NT2/D1 (cell line): ENCODE measurements at regions not wholly inside any gene's neighbourhood (a gene's known extent, or its start where the extent isn't known, plus 50 kb on each side); places are given as distances from the start of the nearest gene placed in this dataset.
"Not testable (repeated sequence)": the region's sequence is repeated elsewhere in the genome, so short reads cannot be mapped to it uniquely, and the experiment has no call there.

Experiments used
- DNase-seq: peaks from one replicate; pipeline ENCODE4 v3.0.0-alpha.2; 2011; ENCODE audit warnings: low read depth, low spot score
- H3K27me3 ChIP-seq: 2 replicates; pipeline ENCODE4 v1.6.0; 2011; ENCODE audit warnings: mild to moderate bottlenecking; ENCODE audit not compliant: insufficient read length, insufficient read depth
- H3K36me3 ChIP-seq: 2 replicates; pipeline ENCODE4 v1.6.1; 2011; ENCODE audit warnings: mild to moderate bottlenecking, low read length, mixed read lengths; ENCODE audit not compliant: insufficient read depth, insufficient read length
- H3K4me1 ChIP-seq: 2 replicates; pipeline ENCODE4 v1.5.1; 2011; ENCODE audit not compliant: insufficient read depth, insufficient read length
- H3K4me3 ChIP-seq: 2 replicates; pipeline ENCODE4 v1.5.1; 2011; ENCODE audit warnings: low read depth; ENCODE audit not compliant: insufficient read length
- H3K9ac ChIP-seq: 2 replicates; pipeline ENCODE4 v1.6.0; 2011; ENCODE audit warnings: low read depth; ENCODE audit not compliant: insufficient read length
- H3K9me3 ChIP-seq: 2 replicates; pipeline ENCODE4 v1.5.1; 2011; ENCODE audit warnings: mild to moderate bottlenecking, low read length; ENCODE audit not compliant: insufficient read depth
- SUZ12 ChIP-seq: IDR thresholded peaks from 2 replicates; pipeline ENCODE4 v1.6.1; 2011; ENCODE audit not compliant: insufficient read length, insufficient read depth; ENCODE audit errors: extremely low read depth
- YY1 ChIP-seq: IDR thresholded peaks from 2 replicates; pipeline ENCODE4 v1.6.1; 2011; ENCODE audit not compliant: insufficient read length, insufficient read depth
- ZNF274 ChIP-seq: IDR thresholded peaks from 2 replicates; pipeline ENCODE4 v1.6.1; 2011; ENCODE audit warnings: mild to moderate bottlenecking, low read depth, low read length

DNA sequence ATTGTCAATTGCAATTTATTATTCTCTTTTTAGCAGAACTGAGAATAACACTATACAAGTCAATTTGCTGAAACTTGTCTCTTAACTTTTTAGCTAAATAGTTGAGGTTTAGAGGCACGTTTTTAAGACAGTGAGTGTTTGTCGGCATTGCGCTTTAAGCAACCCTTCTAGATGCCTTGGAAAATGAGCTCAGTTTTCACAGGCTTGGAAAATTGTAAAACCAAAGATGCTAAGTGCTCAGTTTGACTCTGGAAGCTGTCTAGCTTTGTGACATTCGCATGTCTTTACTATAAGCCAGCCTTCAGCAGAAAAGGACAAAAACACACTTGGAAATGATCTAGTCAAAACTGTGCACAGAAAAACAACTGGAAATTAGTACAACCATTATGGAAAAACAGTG is 500.4 kb downstream of the NEBL start:
- no peaks in the 10 kb centered on the region for H3K4me1 ChIP-seq
- no peak overlapping the region for H3K9ac ChIP-seq
- TF ChIP-seq ZNF274 (no peak), YY1 (no peak), SUZ12 (no peak)
- H3K36me3 ChIP-seq: no peaks in the 10 kb centered on the region
- DNase-seq: no peak
- H3K4me3 ChIP-seq: no peak overlapping the region
- no peaks in the 10 kb centered on the region for H3K9me3 ChIP-seq
- H3K27me3 ChIP-seq: no peaks in the 10 kb centered on the region

DNA sequence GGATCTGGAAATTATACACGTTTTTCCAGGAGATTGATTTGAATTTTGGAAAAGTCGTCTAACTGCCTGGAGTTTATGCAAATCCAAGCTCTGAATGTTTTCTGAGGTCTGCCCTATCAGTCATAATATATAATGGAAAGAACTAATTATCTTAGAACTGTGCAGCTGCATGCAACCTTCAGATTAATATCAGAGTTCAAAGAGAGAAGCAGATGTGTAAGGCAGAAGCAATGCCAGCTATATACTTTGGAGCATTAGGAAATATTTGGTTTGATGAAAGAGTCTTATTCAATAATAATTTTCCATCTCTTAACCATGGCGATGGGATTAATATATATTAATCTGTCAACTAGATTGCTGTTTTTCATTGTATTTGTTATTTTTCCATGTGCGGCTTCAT is 500.9 kb downstream of the NEBL start:
- H3K4me1 ChIP-seq: no peaks in the 10 kb centered on the region
- DNase-seq: no peak
- no peaks in the 10 kb centered on the region for H3K27me3 ChIP-seq
- H3K4me3 ChIP-seq: no peak overlapping the region
- H3K9me3 ChIP-seq: no peaks in the 10 kb centered on the region
- no peaks in the 10 kb centered on the region for H3K36me3 ChIP-seq
- no peak overlapping the region for H3K9ac ChIP-seq
- TF ChIP-seq ZNF274: no peak
- no peak for TF ChIP-seq YY1
- no peak for TF ChIP-seq SUZ12

DNA sequence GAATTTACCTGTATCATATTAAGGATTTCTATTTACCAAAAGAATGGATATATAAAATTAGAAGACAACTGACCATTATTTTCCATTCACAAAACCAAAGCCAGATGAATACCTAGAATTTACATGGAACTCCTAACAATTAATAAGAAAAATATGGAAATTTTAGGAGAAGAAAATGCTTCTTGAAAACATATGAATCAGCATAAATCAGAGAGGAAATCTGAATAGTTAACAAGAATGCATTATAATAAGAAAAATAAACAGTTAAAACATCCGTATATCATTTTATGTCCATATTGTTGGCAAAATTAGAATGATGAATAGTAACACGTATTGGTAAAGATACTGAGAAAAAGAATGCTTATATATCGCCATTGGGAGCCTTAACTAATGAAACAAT is 505.5 kb downstream of the NEBL start:
- Histone ChIP-seq H3K27me3 (no peaks in the 10 kb centered on the region), H3K4me1 (no peaks in the 10 kb centered on the region), H3K4me3 (no peak overlapping the region), H3K36me3 (no peaks in the 10 kb centered on the region), H3K9ac (no peak overlapping the region), H3K9me3 (no peaks in the 10 kb centered on the region)
- DNase-seq: no peak
- TF ChIP-seq YY1 (no peak), ZNF274 (no peak), SUZ12 (no peak)

DNA sequence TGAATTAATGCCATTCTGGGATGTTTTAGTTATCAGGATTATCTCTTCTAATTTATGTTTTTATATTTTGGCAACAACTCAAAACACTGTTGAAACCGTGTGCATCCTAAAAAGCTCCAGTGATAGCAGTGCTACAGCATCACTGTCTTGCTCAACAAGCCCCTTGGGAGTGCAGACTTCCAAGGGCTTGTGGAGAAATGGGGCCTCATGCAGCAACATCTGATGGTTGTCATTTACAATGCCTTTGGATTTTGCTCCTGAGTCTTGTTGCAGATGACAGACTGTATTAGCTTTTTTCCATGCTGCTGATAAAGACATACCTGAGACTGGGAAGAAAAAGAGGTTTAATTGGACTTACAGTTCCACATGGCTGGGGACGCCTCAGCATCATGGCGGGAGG is 515.4 kb downstream of the NEBL start:
- Histone ChIP-seq H3K4me1 (no peaks in the 10 kb centered on the region), H3K27me3 (no peaks in the 10 kb centered on the region), H3K36me3 (no peaks in the 10 kb centered on the region), H3K9me3 (peaks cover 7% of the 10 kb centered on the region; the same call in 1 of the 2 replicates), H3K9ac (no peak overlapping the region), H3K4me3 (no peak overlapping the region)
- DNase-seq: no peak
- no peak for TF ChIP-seq ZNF274
- no peak for TF ChIP-seq YY1
- no peak for TF ChIP-seq SUZ12

GRCh38 chr10:20380401-20380800 is 516.7 kb downstream of the NEBL start:
- Histone ChIP-seq H3K36me3 (no peaks in the 10 kb centered on the region), H3K4me1 (no peaks in the 10 kb centered on the region), H3K4me3 (no peak overlapping the region), H3K27me3 (no peaks in the 10 kb centered on the region), H3K9ac (no peak overlapping the region), H3K9me3 (peaks cover 7% of the 10 kb centered on the region; the same call in 1 of the 2 replicates)
- TF ChIP-seq YY1 (no peak), SUZ12 (no peak), ZNF274 (no peak)
- no peak for DNase-seq

DNA sequence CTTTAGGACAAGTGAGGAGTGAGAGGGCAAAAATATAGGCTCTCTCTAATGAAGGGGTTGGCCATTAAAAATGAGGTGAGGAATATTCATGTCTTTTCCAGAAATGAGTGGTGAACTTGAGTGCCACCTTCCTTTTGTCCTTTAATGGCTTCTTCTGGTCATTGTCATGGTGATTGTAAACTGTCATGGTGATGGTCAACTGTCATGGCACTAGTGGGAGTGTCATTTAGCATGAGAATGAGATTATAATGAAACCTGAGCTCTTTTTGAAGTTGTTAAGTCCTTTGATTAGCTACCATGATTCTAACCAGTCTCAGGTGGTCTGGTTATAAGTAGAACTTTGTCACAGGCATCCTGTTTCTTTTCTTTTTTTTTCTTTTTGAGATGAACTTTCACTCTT is 524.4 kb downstream of the NEBL start:
- Histone ChIP-seq H3K27me3 (no peaks in the 10 kb centered on the region), H3K9ac (no peak overlapping the region), H3K4me1 (no peaks in the 10 kb centered on the region), H3K9me3 (peaks cover 19% of the 10 kb centered on the region; the same call in 1 of the 2 replicates), H3K4me3 (no peak overlapping the region), H3K36me3 (no peaks in the 10 kb centered on the region)
- DNase-seq: peak; percentile 32
- no peak for TF ChIP-seq YY1
- TF ChIP-seq ZNF274: no peak
- no peak for TF ChIP-seq SUZ12

DNA sequence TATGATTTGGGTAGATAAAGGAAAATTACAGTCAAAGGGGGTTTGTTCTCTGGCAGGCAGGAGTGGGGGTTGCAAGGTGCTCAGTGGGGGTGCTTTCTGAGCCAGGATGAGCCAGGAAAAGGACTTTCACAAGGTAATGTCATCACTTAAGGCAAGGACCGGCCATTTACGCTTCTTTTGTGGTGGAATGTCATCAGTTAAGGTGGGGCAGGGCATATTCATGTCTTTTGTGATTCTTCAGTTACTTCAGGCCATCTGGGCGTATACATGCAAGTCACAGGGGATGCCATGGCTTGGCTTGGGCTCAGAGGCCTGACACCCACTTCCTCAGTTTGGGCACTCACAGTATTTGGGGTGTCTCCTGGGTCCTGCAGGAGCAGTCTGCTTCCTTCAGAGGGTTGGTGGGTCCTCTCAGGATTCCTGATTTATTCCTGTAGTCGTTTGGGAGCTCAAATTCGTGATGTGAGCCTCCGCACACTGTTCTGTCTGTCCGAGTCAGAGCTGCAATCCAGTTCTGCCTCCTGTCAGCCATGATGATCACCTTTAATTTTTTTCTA is 526.1 kb downstream of the NEBL start:
- Histone ChIP-seq H3K4me3 (peak overlapping the region; percentile 36), H3K9me3 (peaks cover 19% of the 10 kb centered on the region; the same call in 1 of the 2 replicates), H3K9ac (peak overlapping the region; percentile 59)
- H3K36me3 ChIP-seq, H3K27me3 ChIP-seq, H3K4me1 ChIP-seq: not testable (repeated sequence)
- DNase-seq: peak; percentile 13
